ENCODE measurements at regions not wholly inside any gene's neighbourhood (a gene's known extent, or its start where the extent isn't known, plus 50 kb on each side); places are given as distances from the start of the nearest gene placed in this dataset.
"Not testable (repeated sequence)": the region's sequence is repeated elsewhere in the genome, so short reads cannot be mapped to it uniquely, and the experiment has no call there.

DNA sequence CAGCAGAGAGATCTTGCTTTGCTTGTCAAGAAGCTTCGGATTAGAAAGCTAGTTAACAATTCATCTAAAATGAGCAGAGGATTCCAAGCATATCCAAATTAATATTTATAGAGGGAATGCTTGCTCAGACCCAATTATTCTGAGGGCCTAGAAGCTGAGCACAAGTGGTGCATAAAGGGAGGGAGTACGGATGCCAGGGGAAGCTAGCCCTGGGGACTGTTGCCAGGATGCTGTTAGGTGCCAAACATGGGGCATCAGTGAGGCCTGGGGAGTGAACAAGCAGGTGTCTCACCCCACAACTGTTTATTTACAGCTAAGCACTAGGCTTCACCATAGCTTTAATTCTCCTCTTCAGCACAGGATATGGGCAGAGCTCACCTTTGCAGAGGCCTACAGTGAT, 684.1 kb upstream of the C16orf82 start:
- DNase-seq, result no peak
- no peaks in the 10 kb centered on the region for H3K27me3 ChIP-seq (ENCODE audit: low read length)
- H3K9me2 ChIP-seq (replicated peaks; ENCODE audit: insufficient read depth, low read length), result no peaks in the 10 kb centered on the region; the same call in 1 of the 2 replicates
- H3K9ac ChIP-seq (ENCODE audit: low read length), result no peak overlapping the region
- no peak overlapping the region for H3K27ac ChIP-seq (ENCODE audit: low read length)
- H4K20me1 ChIP-seq (ENCODE audit: insufficient read depth, low read depth, low read length), result no peaks in the 10 kb centered on the region
- no peaks in the 10 kb centered on the region for H3K4me1 ChIP-seq (ENCODE audit: low read length)
- H3K36me3 ChIP-seq (ENCODE audit: insufficient read depth, low read length), result no peaks in the 10 kb centered on the region
- no peak overlapping the region for H3K4me3 ChIP-seq (ENCODE audit: low read length)
- no peaks in the 10 kb centered on the region for H3K9me3 ChIP-seq (ENCODE audit: low read length)
- no peak overlapping the region for H3K4me2 ChIP-seq (ENCODE audit: low read depth, low read length, poor library complexity, severe bottlenecking)
- no peaks in the 10 kb centered on the region for H3K79me2 ChIP-seq (ENCODE audit: low read length)
- no peak overlapping the region for H2AFZ ChIP-seq (ENCODE audit: low read length)

DNA sequence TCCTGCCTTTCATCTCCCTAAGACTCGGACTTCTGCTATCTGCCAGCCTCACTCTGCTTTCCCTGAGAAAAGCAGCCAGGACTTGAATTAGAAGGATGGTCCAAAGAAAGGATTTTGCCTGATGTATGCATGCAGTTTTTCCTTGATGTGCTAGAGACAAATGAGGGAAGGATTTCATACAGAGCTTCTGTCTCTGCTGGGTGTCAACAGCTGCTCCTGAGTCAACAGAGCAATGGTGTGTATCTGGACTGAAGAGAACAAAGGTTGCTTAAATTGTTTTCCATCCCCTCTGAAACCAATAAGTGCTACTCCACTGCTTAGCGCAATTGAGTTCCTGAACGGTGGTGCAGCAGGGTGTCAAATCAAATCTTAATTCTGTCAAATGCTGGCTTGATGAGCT, 680.6 kb upstream of the C16orf82 start:
- no peak overlapping the region for H3K4me3 ChIP-seq (ENCODE audit: low read length)
- H3K4me1 ChIP-seq (ENCODE audit: low read length), result no peaks in the 10 kb centered on the region

DNA sequence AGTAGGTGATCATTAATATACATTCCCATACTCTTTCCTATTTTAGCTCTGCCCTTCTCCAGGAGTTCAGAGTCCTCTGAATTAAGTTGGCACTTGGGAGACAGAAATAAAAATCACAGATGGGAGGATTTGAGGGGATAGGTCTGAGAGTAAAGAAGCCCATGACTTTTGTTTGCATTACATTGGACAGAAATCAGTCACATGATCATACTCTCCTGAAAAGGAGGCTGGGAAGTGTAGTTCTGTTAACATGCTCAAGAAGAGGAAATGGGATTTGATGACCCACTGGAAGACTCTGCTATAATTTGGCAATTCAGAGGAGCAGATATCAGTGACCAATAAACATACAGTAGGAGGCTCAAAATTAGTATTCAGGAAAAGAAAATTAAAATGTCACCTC, 674.9 kb upstream of the C16orf82 start:
- no peaks in the 10 kb centered on the region for H3K4me1 ChIP-seq (ENCODE audit: low read length)
- no peaks in the 10 kb centered on the region for H3K36me3 ChIP-seq (ENCODE audit: insufficient read depth, low read length)
- H3K4me2 ChIP-seq (ENCODE audit: low read depth, low read length, poor library complexity, severe bottlenecking), result no peak overlapping the region
- DNase-seq, result no peak
- no peak overlapping the region for H2AFZ ChIP-seq (ENCODE audit: low read length)
- no peaks in the 10 kb centered on the region for H3K27me3 ChIP-seq (ENCODE audit: low read length)
- H3K9me3 ChIP-seq (ENCODE audit: low read length), result no peaks in the 10 kb centered on the region; the same call in 1 of the 2 replicates
- H3K4me3 ChIP-seq (ENCODE audit: low read length), result no peak overlapping the region
- no peaks in the 10 kb centered on the region for H4K20me1 ChIP-seq (ENCODE audit: insufficient read depth, low read depth, low read length)
- H3K79me2 ChIP-seq (ENCODE audit: low read length), result no peaks in the 10 kb centered on the region
- no peak overlapping the region for H3K27ac ChIP-seq (ENCODE audit: low read length)
- no peak overlapping the region for H3K9ac ChIP-seq (ENCODE audit: low read length)
- no peaks in the 10 kb centered on the region; the same call in 1 of the 2 replicates for H3K9me2 ChIP-seq (replicated peaks; ENCODE audit: insufficient read depth, low read length)

More for the DNA sequence above, 680.6 kb upstream of the C16orf82 start:
- H4K20me1 ChIP-seq (ENCODE audit: insufficient read depth, low read depth, low read length), result no peaks in the 10 kb centered on the region
- no peak overlapping the region for H2AFZ ChIP-seq (ENCODE audit: low read length)
- no peaks in the 10 kb centered on the region for H3K79me2 ChIP-seq (ENCODE audit: low read length)
- no peak for DNase-seq
- H3K9me2 ChIP-seq (replicated peaks; ENCODE audit: insufficient read depth, low read length), result no peaks in the 10 kb centered on the region; the same call in 1 of the 2 replicates
- H3K9me3 ChIP-seq (ENCODE audit: low read length), result no peaks in the 10 kb centered on the region
- no peak overlapping the region for H3K9ac ChIP-seq (ENCODE audit: low read length)
- no peaks in the 10 kb centered on the region for H3K27me3 ChIP-seq (ENCODE audit: low read length)
- no peak overlapping the region for H3K4me2 ChIP-seq (ENCODE audit: low read depth, low read length, poor library complexity, severe bottlenecking)
- no peaks in the 10 kb centered on the region for H3K36me3 ChIP-seq (ENCODE audit: insufficient read depth, low read length)
- no peak overlapping the region for H3K27ac ChIP-seq (ENCODE audit: low read length)

DNA sequence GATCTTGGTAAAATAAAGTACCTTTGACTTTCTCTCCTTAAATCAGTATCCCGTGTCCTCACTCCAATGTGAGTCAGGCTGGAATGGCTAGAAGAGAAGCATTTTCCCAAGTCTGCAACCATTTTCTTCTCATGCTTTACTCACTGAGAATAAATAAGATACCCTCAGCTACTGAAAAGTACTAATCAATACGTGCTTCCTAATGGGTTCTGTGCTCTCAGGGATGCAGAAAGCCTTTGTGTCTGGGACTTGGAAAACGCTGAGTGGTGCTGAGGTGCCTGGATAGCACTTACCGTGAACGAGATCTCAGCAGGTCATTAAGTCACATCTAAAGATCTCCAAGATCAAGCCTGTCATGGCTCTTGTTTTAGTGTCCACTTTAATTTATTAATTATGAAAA, 672.3 kb upstream of the C16orf82 start:
- Histone ChIP-seq H3K9me3 (ENCODE audit: low read length) (no peaks in the 10 kb centered on the region; the same call in 1 of the 2 replicates), H3K9ac (ENCODE audit: low read length) (no peak overlapping the region), H2AFZ (ENCODE audit: low read length) (no peak overlapping the region), H3K9me2 (replicated peaks; ENCODE audit: insufficient read depth, low read length) (no peaks in the 10 kb centered on the region; the same call in 1 of the 2 replicates), H3K27me3 (ENCODE audit: low read length) (no peaks in the 10 kb centered on the region), H3K36me3 (ENCODE audit: insufficient read depth, low read length) (no peaks in the 10 kb centered on the region), H3K79me2 (ENCODE audit: low read length) (no peaks in the 10 kb centered on the region), H3K4me3 (ENCODE audit: low read length) (no peak overlapping the region), H3K27ac (ENCODE audit: low read length) (no peak overlapping the region), H4K20me1 (ENCODE audit: insufficient read depth, low read depth, low read length) (no peaks in the 10 kb centered on the region), H3K4me2 (ENCODE audit: low read depth, low read length, poor library complexity, severe bottlenecking) (no peak overlapping the region), H3K4me1 (ENCODE audit: low read length) (no peaks in the 10 kb centered on the region)
- no peak for DNase-seq

DNA sequence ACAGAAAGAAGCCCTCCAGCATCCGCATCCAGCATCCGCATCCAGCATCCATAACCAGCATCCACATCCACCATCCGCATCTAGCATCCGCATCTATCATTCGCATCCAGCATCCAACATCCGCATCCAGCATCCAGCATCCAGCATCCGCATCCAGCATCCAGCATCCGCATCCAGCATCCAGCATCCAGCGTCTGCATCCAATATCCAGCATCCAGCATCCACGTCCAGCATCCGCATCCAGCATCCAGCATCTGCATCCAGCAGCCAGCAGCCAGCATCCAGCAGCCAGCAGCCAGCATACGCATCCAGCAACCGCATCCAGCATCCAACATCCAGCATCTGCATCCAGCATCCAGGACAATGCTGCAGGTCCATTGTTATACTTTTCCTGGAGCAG, 671.0 kb upstream of the C16orf82 start:
- no peaks in the 10 kb centered on the region for H3K27me3 ChIP-seq (ENCODE audit: low read length)
- no peak overlapping the region for H2AFZ ChIP-seq (ENCODE audit: low read length)
- no peaks in the 10 kb centered on the region for H3K79me2 ChIP-seq (ENCODE audit: low read length)
- H3K4me1 ChIP-seq (ENCODE audit: low read length), result no peaks in the 10 kb centered on the region
- DNase-seq, result no peak
- no peak overlapping the region for H3K9ac ChIP-seq (ENCODE audit: low read length)
- no peaks in the 10 kb centered on the region; the same call in 1 of the 2 replicates for H3K9me3 ChIP-seq (ENCODE audit: low read length)
- H3K4me3 ChIP-seq (ENCODE audit: low read length), result no peak overlapping the region
- H4K20me1 ChIP-seq (ENCODE audit: insufficient read depth, low read depth, low read length), result no peaks in the 10 kb centered on the region
- no peaks in the 10 kb centered on the region for H3K9me2 ChIP-seq (replicated peaks; ENCODE audit: insufficient read depth, low read length)
- no peaks in the 10 kb centered on the region for H3K36me3 ChIP-seq (ENCODE audit: insufficient read depth, low read length)
- no peak overlapping the region for H3K4me2 ChIP-seq (ENCODE audit: low read depth, low read length, poor library complexity, severe bottlenecking)
- H3K27ac ChIP-seq (ENCODE audit: low read length), result no peak overlapping the region

DNA sequence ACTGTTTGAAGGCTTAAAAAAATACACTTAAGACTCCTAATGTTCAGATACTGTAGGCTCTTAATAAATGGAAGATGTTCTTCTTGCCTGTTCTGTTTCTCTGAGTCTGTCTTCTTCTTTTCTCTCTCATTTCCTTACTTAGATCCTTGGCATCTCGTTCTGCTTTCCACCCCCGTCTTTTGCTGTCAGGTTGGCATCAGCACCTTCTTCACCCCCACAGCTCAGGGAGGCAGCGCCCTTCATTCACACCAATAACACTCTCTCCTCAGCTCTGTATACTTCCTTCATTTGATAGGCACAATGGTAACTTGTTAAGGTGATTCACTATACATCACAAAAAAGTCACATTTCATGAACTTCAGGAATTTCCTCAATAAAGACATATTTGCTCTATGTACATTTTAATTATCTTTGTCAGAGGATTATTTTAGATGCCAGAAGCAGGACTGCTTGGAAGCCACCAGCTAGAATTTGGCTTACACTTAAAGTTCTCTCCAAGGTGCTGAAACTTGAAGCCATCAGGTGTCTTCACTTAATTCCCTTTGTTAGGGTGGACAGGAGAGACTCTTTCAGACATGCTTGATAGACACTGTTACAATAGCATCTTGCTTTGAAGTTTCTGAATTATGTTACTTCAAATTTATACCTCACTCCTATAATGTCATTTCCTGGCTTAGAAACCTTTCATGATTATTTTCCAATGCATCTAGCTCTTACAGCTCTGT, 670.1 kb upstream of the C16orf82 start:
- no peaks in the 10 kb centered on the region for H3K79me2 ChIP-seq (ENCODE audit: low read length)
- no peak overlapping the region for H3K9ac ChIP-seq (ENCODE audit: low read length)
- H2AFZ ChIP-seq (ENCODE audit: low read length), result no peak overlapping the region
- H3K27me3 ChIP-seq (ENCODE audit: low read length), result no peaks in the 10 kb centered on the region
- no peaks in the 10 kb centered on the region for H3K36me3 ChIP-seq (ENCODE audit: insufficient read depth, low read length)
- H3K4me2 ChIP-seq (ENCODE audit: low read depth, low read length, poor library complexity, severe bottlenecking), result no peak overlapping the region
- no peaks in the 10 kb centered on the region; the same call in 1 of the 2 replicates for H3K9me3 ChIP-seq (ENCODE audit: low read length)
- no peaks in the 10 kb centered on the region for H3K4me1 ChIP-seq (ENCODE audit: low read length)
- no peaks in the 10 kb centered on the region for H4K20me1 ChIP-seq (ENCODE audit: insufficient read depth, low read depth, low read length)
- H3K4me3 ChIP-seq (ENCODE audit: low read length), result no peak overlapping the region
- peak; percentile 42 for DNase-seq
- no peak overlapping the region for H3K27ac ChIP-seq (ENCODE audit: low read length)
- H3K9me2 ChIP-seq (replicated peaks; ENCODE audit: insufficient read depth, low read length), result no peaks in the 10 kb centered on the region

DNA sequence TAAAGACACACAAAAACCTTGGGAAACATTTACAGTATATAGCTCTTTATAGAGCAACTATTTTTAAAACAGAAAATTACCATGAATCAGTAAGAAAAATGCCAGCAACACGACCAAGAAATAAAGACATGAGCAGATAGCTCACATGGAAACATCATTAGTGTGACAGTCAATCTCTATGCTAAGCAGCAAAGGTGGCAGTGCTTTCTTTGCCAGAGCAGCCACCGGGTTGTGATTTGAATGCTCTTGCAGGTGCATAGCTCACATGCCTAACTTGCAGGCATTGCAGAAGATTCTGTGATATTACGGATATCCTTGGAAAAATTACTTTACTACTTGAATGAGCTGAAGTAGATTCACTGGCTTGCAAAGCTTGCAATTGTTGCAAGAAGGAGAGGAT, 652.9 kb upstream of the C16orf82 start:
- Histone ChIP-seq H3K9ac (ENCODE audit: low read length) (no peak overlapping the region), H3K4me3 (ENCODE audit: low read length) (no peak overlapping the region), H3K9me2 (replicated peaks; ENCODE audit: insufficient read depth, low read length) (no peaks in the 10 kb centered on the region), H2AFZ (ENCODE audit: low read length) (no peak overlapping the region), H3K79me2 (ENCODE audit: low read length) (no peaks in the 10 kb centered on the region), H3K27me3 (ENCODE audit: low read length) (no peaks in the 10 kb centered on the region), H3K36me3 (ENCODE audit: insufficient read depth, low read length) (no peaks in the 10 kb centered on the region), H4K20me1 (ENCODE audit: insufficient read depth, low read depth, low read length) (no peaks in the 10 kb centered on the region), H3K27ac (ENCODE audit: low read length) (no peak overlapping the region), H3K4me1 (ENCODE audit: low read length) (no peaks in the 10 kb centered on the region), H3K4me2 (ENCODE audit: low read depth, low read length, poor library complexity, severe bottlenecking) (no peak overlapping the region), H3K9me3 (ENCODE audit: low read length) (no peaks in the 10 kb centered on the region; the same call in 1 of the 2 replicates)
- DNase-seq, result no peak

DNA sequence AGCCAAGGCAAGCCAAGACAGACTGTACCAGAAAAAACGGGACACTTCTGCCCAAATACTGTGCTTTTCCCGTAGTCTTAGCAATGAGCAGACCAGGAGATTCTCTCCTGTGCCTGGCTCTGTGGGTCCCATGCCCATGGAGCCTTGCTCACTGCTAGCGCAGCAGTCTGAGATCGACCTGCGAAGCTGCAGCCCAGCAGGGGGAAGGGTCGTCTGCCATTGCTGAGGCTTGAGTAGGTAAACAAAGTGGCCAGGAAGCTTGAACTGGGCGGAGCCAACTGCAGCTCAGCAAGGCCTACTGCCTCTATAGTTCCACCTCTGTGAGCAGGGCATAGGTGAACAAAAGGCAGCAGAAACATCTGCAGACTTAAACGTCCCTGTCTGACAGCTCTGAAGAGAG, 647.3 kb upstream of the C16orf82 start:
- not testable (repeated sequence) for DNase-seq; H3K36me3 ChIP-seq (ENCODE audit: insufficient read depth, low read length); H3K4me1 ChIP-seq (ENCODE audit: low read length); H4K20me1 ChIP-seq (ENCODE audit: insufficient read depth, low read depth, low read length); H2AFZ ChIP-seq (ENCODE audit: low read length); H3K27ac ChIP-seq (ENCODE audit: low read length); H3K4me3 ChIP-seq (ENCODE audit: low read length); H3K9me2 ChIP-seq (replicated peaks; ENCODE audit: insufficient read depth, low read length); H3K9ac ChIP-seq (ENCODE audit: low read length); H3K4me2 ChIP-seq (ENCODE audit: low read depth, low read length, poor library complexity, severe bottlenecking); H3K27me3 ChIP-seq (ENCODE audit: low read length); H3K79me2 ChIP-seq (ENCODE audit: low read length); H3K9me3 ChIP-seq (ENCODE audit: low read length)

Data from Karpas-422 (cell line).